Smooth muscle cell (in vitro differentiated cells): ENCODE measurements at regions not wholly inside any gene's neighbourhood (a gene's known extent, or its start where the extent isn't known, plus 50 kb on each side); places are given as distances from the start of the nearest gene placed in this dataset.
A peak's percentile ranks its signal among the peaks of the same experiment; 100 is the strongest.

Source experiments
- DNase-seq: peaks from one replicate; lab custom pipeline; 2025; ENCODE audit not compliant: unreplicated experiment; lab: John Stamatoyannopoulos, UW
- H2AFZ ChIP-seq: fragments of 200-600 bp; sonication (generic); 2 replicates; pipeline ENCODE4 v1.6.0; 2016; ENCODE audit warnings: antibody characterized with exemption, low read depth, mild to moderate bottlenecking
- H3F3A ChIP-seq: fragments of 200-600 bp; sonication (generic); 2 replicates; pipeline ENCODE4 v1.6.0; 2017; ENCODE audit warnings: antibody characterized with exemption, low read depth
- H3K27ac ChIP-seq: fragments of 200-600 bp; sonication (generic); 2 replicates; pipeline ENCODE4 v1.5.1; 2016; ENCODE audit warnings: low read depth, mild to moderate bottlenecking
- H3K27me3 ChIP-seq: fragments of 200-600 bp; sonication (generic); 2 replicates; pipeline ENCODE4 v1.6.1; 2016; ENCODE audit warnings: low read depth, mild to moderate bottlenecking
- H3K36me3 ChIP-seq: fragments of 200-600 bp; sonication (generic); 2 replicates; pipeline ENCODE4 v1.5.1; 2016; ENCODE audit warnings: low read depth
- H3K4me1 ChIP-seq: fragments of 200-600 bp; sonication (generic); 2 replicates; pipeline ENCODE4 v1.5.1; 2016; ENCODE audit warnings: low read depth
- H3K4me2 ChIP-seq: fragments of 200-600 bp; sonication (generic); 2 replicates; pipeline ENCODE4 v1.6.0; 2016; ENCODE audit warnings: mild to moderate bottlenecking
- H3K4me3 ChIP-seq: fragments of 200-600 bp; sonication (generic); 2 replicates; pipeline ENCODE4 v1.5.1; 2016; ENCODE audit warnings: mild to moderate bottlenecking
- H3K79me2 ChIP-seq: fragments of 200-600 bp; sonication (generic); 2 replicates; pipeline ENCODE4 v1.6.0; 2016; ENCODE audit warnings: low read depth, mild to moderate bottlenecking
- H3K9ac ChIP-seq: fragments of 200-600 bp; sonication (generic); 2 replicates; pipeline ENCODE4 v1.6.0; 2016; ENCODE audit warnings: low read depth
- H3K9me3 ChIP-seq: fragments of 200-600 bp; sonication (generic); replicated peaks from 2 replicates; pipeline ENCODE4 v1.5.1; 2016; ENCODE audit warnings: low read depth
- H4K20me1 ChIP-seq: fragments of 200-600 bp; sonication (generic); 2 replicates; pipeline ENCODE4 v1.6.0; 2016; ENCODE audit warnings: low read depth
- CTCF ChIP-seq: fragments of 200-600 bp; sonication (generic); IDR thresholded peaks from 2 replicates; pipeline ENCODE4 v1.5.1; 2017; ENCODE audit warnings: borderline replicate concordance, mild to moderate bottlenecking, antibody characterized with exemption; ENCODE audit not compliant: insufficient read depth, poor library complexity, severe bottlenecking
- WGBS: methylation state at CpG from one replicate; pipeline ENCODE4 v1.1.7; 2016; ENCODE audit warnings: low lambda C conversion rate; 5-methylcytosine and 5-hydroxymethylcytosine counted together

- Histone ChIP-seq H3K27me3 (no peaks in the 10 kb centered on the region), H3K36me3 (no peaks in the 10 kb centered on the region), H4K20me1 (no peaks in the 10 kb centered on the region), H2AFZ (peak overlapping the region; percentile 40), H3K4me3 (no peak overlapping the region), H3F3A (no peaks in the 10 kb centered on the region), H3K4me2 (peak overlapping the region; percentile 44), H3K9me3 (no peaks in the 10 kb centered on the region), H3K4me1 (no peaks in the 10 kb centered on the region), H3K79me2 (no peaks in the 10 kb centered on the region), H3K9ac (no peak overlapping the region), H3K27ac (peak overlapping the region; percentile 53)
- 38% methylated on average over 3 of the region's 3 CpGs for WGBS
- DNase-seq, result no peak
- TF ChIP-seq CTCF, result no peak
Measured at GRCh38 chr4:19748519-19749479, 502.9 kb upstream of the SLIT2 start.

- TF ChIP-seq CTCF, result no peak
- H3K4me1 ChIP-seq, result no peaks in the 10 kb centered on the region
- no peak overlapping the region for H3K4me2 ChIP-seq
- no peak overlapping the region for H2AFZ ChIP-seq
- no peak overlapping the region for H3K4me3 ChIP-seq
- H3K27me3 ChIP-seq, result no peaks in the 10 kb centered on the region
- 65% methylated on average over 2 of the region's 2 CpGs for WGBS
- no peak overlapping the region for H3K27ac ChIP-seq
- no peaks in the 10 kb centered on the region for H3K36me3 ChIP-seq
- no peak for DNase-seq
- no peaks in the 10 kb centered on the region for H4K20me1 ChIP-seq
- H3K79me2 ChIP-seq, result no peaks in the 10 kb centered on the region
- H3F3A ChIP-seq, result no peaks in the 10 kb centered on the region
- no peaks in the 10 kb centered on the region for H3K9me3 ChIP-seq
- no peak overlapping the region for H3K9ac ChIP-seq
Measured at GRCh38 chr4:19746377-19746776, 505.3 kb upstream of the SLIT2 start.

GRCh38 chr4:19743115-19743638, 508.5 kb upstream of the SLIT2 start:
- 79% methylated on average over 2 of the region's 2 CpGs for WGBS
- peaks cover 6% of the 10 kb centered on the region for H3F3A ChIP-seq

More at GRCh38 chr4:19743115-19743638, 508.5 kb upstream of the SLIT2 start:
- Histone ChIP-seq H3K36me3 (no peaks in the 10 kb centered on the region), H3K79me2 (no peaks in the 10 kb centered on the region), H3K4me1 (no peaks in the 10 kb centered on the region), H3K9ac (no peak overlapping the region), H3K4me3 (no peak overlapping the region), H3K27ac (no peak overlapping the region), H4K20me1 (no peaks in the 10 kb centered on the region), H3K9me3 (no peaks in the 10 kb centered on the region), H3K4me2 (no peak overlapping the region), H3K27me3 (no peaks in the 10 kb centered on the region), H2AFZ (no peak overlapping the region)
- no peak for DNase-seq
- no peak for TF ChIP-seq CTCF
